Activated B cell treated with CpG ODN at 0.5 μM for 24 hours (primary cell): ENCODE measurements at regions not wholly inside any gene's neighbourhood (a gene's known extent, or its start where the extent isn't known, plus 50 kb on each side); places are given as distances from the start of the nearest gene placed in this dataset.

ENCODE experiments used
- ATAC-seq: fragments of 200-7000 bp; cut with Tn5 transposase; one replicate; pipeline ENCODE4 v1.10.0; 2021; ENCODE audit warnings: low read depth, mild to moderate bottlenecking, moderate library complexity
- CTCF ChIA-PET: fragments of 350-600 bp; sonication (Branson Sonifier 250); formaldehyde crosslinking; loops from one replicate; lab custom pipeline; 2021; ENCODE audit warnings: antibody characterized with exemption; lab: Charles Lee
- POLR2A ChIA-PET: fragments of 350-600 bp; sonication (Branson Sonifier 250); formaldehyde crosslinking; loops from one replicate; lab custom pipeline; 2021; ENCODE audit warnings: antibody characterized with exemption; lab: Charles Lee
- DNase-seq: peaks from one replicate; pipeline ENCODE4 v3.0.0; 2022
- H3K27ac Mint-ChIP-seq: one replicate; pipeline ENCODE4 v1.8.0; 2020; ENCODE audit warnings: mixed read lengths
- H3K27me3 Mint-ChIP-seq: one replicate; pipeline ENCODE4 v1.8.0; 2021; ENCODE audit warnings: mixed read lengths
- H3K36me3 Mint-ChIP-seq: one replicate; pipeline ENCODE4 v1.8.0; 2021; ENCODE audit warnings: low read depth, mixed read lengths
- H3K4me1 Mint-ChIP-seq: one replicate; pipeline ENCODE4 v1.8.0; 2021; ENCODE audit warnings: mixed read lengths
- H3K4me3 Mint-ChIP-seq: one replicate; pipeline ENCODE4 v1.8.0; 2020; ENCODE audit warnings: mild to moderate bottlenecking, mixed read lengths
- H3K9me3 Mint-ChIP-seq: one replicate; pipeline ENCODE4 v1.8.0; 2020; ENCODE audit warnings: mixed read lengths
- CTCF ChIP-seq: fragments of 200-600 bp; IDR thresholded peaks from one replicate; pipeline ENCODE4 v1.8.0; 2022; ENCODE audit warnings: antibody characterized with exemption, mild to moderate bottlenecking
- intact Hi-C: fragments of 100-400 bp; cut with micrococcal nuclease; formaldehyde crosslinking; loops from one replicate; pipeline ENCODE4 v1.15.1; 2024

DNA sequence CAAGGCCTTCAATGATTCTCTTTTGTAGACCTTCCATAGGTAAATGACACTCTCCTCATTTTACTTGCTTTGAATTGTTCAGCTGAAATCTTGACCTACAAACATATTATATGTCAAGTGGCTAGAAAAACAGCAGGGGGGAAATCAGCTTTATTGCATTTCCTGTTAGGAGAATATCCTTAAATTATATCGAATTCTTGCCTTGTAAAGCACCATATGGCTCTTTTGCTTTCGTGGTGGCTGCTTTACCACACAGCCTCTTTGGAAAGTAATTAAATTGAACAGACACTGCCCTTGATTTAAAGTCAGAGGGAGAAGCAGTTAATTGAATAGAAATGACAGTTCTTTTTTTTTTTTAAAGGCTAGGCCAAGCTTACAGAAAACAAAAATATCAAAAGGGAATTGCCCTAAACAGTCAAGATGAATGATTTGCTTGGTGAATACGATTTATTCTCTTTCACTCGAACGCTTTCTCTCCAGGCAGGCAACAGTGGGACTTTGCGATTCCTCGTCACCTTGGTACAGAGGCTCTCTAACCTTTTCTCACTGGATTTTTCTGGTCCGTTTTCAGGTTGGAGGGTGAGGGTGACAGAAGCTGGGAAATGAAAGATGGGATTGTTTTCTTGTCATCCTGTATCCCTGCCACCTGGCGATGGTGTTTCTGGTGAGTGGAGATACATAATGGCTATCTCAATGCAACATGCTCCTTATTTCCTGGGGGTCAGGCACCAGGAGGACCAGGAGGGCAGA, 126.0 kb downstream of the GATA3 start:
- intact Hi-C loops, result no loop called here
- H3K9me3 Mint-ChIP-seq, result peaks cover 3% of the 10 kb centered on the region
- H3K36me3 Mint-ChIP-seq, result no peaks in the 10 kb centered on the region
- H3K27me3 Mint-ChIP-seq, result no peaks in the 10 kb centered on the region
- ATAC-seq (no peak), DNase-seq (no peak)
- ChIA-PET CTCF (no interaction called here), POLR2A (no interaction called here)
- no peak overlapping the region for H3K27ac Mint-ChIP-seq
- no peak for TF ChIP-seq CTCF
- no peak overlapping the region for H3K4me3 Mint-ChIP-seq
- H3K4me1 Mint-ChIP-seq, result no peaks in the 10 kb centered on the region

DNA sequence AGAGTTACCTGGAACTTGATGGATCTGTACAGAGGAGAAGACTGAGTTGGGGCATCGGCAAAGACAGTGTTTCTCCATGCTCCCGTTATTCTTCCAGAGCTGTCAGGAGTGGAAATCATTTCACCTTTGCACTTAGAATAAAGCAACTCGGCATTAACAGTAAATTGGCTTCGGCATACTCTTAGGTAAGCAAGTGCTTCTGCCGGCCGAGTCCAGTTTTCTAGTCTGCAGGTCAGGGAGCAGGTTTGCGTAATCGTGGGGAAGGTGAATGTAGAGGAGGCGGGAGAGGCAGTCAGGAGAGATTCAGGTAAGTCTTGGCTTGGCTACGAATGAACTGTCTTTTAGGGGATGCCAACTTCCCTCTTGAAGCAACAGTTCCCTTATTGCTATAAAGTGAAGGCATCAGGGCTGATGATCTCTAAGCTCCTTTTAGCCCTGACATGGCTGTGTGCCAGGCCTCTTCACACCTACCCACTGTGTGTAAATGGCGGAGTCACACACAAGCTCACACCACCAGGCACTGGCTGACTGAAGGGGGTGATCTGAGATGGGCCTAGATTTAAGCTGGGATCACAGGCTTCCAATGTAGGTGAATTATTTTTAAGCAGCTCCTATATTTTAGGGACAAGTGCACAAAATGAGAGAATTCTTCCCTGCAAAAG, 127.1 kb downstream of the GATA3 start:
- POLR2A ChIA-PET, result no interaction called here

GRCh38 chr10:8182806-8183205, 128.3 kb downstream of the GATA3 start:
- ChIA-PET POLR2A (no interaction called here), CTCF (no interaction called here)
- TF ChIP-seq CTCF, result no peak
- no peak for ATAC-seq
- no peak overlapping the region for H3K4me3 Mint-ChIP-seq
- H3K36me3 Mint-ChIP-seq, result no peaks in the 10 kb centered on the region
- H3K4me1 Mint-ChIP-seq, result no peaks in the 10 kb centered on the region
- H3K9me3 Mint-ChIP-seq, result peaks cover 3% of the 10 kb centered on the region
- intact Hi-C loops, result no loop called here
- no peak for DNase-seq
- no peak overlapping the region for H3K27ac Mint-ChIP-seq
- H3K27me3 Mint-ChIP-seq, result no peaks in the 10 kb centered on the region

More for the DNA sequence above, 127.1 kb downstream of the GATA3 start:
- H3K4me1 Mint-ChIP-seq, result no peaks in the 10 kb centered on the region
- no peaks in the 10 kb centered on the region for H3K36me3 Mint-ChIP-seq
- DNase-seq (no peak), ATAC-seq (no peak)
- CTCF ChIA-PET, result no interaction called here
- no peak overlapping the region for H3K4me3 Mint-ChIP-seq
- H3K9me3 Mint-ChIP-seq, result peaks cover 3% of the 10 kb centered on the region
- H3K27ac Mint-ChIP-seq, result no peak overlapping the region
- no peaks in the 10 kb centered on the region for H3K27me3 Mint-ChIP-seq
- no peak for TF ChIP-seq CTCF
- intact Hi-C loops, result no loop called here

DNA sequence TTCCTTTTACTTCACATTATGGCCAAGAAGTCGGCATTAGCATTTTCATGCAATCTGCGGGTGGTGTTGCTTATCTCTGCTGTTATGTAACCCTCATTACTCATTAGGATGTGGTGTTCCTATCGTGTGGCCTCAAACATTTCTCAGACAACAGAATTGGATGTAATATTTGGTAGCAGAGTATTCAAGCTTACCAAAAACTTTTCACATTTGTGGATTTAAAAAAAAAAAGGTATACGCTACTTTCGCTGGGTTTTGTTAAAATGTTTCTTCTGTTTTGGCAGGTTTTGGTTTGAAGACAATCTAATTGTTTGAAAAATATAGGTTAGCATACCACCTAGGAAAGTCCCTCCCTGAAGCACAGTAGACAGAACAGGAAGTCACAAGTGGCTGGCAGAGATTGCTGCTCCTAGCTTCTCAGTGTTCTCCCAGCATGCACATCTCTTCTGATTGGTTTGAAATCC, 128.8 kb downstream of the GATA3 start:
- Mint-ChIP-seq H3K27me3 (no peaks in the 10 kb centered on the region), H3K9me3 (peaks cover 3% of the 10 kb centered on the region), H3K36me3 (no peaks in the 10 kb centered on the region), H3K4me3 (no peak overlapping the region), H3K4me1 (no peaks in the 10 kb centered on the region), H3K27ac (no peak overlapping the region)
- intact Hi-C loops, result no loop called here
- ChIA-PET POLR2A (no interaction called here), CTCF (no interaction called here)
- no peak for ATAC-seq
- TF ChIP-seq CTCF, result no peak
- no peak for DNase-seq

- peaks cover 3% of the 10 kb centered on the region for H3K9me3 Mint-ChIP-seq
- ChIA-PET POLR2A (no interaction called here), CTCF (no interaction called here)
- ATAC-seq (no peak), DNase-seq (no peak)
- intact Hi-C loops, result no loop called here
- H3K36me3 Mint-ChIP-seq, result no peaks in the 10 kb centered on the region
- TF ChIP-seq CTCF, result no peak
- H3K4me3 Mint-ChIP-seq, result no peak overlapping the region
- H3K27ac Mint-ChIP-seq, result no peak overlapping the region
- peaks cover 8% of the 10 kb centered on the region for H3K27me3 Mint-ChIP-seq
- H3K4me1 Mint-ChIP-seq, result no peaks in the 10 kb centered on the region
Measured at GRCh38 chr10:8187171-8187666, 132.7 kb downstream of the GATA3 start.
